Panc1 (cell line): ENCODE measurements at regions not wholly inside any gene's neighbourhood (a gene's known extent, or its start where the extent isn't known, plus 50 kb on each side); places are given as distances from the start of the nearest gene placed in this dataset.

Experiments
- ATAC-seq: fragments of 200-7000 bp; cut with Tn5 transposase; 2 replicates; pipeline ENCODE4 v1.9.1; 2020; ENCODE audit warnings: mild to moderate bottlenecking, moderate library complexity
- BruUV-seq: library from RNA; stranded (reverse); fragments of 400-500 nt; replicated peaks from 2 replicates; lab custom pipeline; 2021; lab: Mats Ljungman, UMichigan
- CTCF ChIA-PET: fragments of 300-600 bp; sonication (Branson Sonifier 250); formaldehyde crosslinking; loops from one replicate; lab custom pipeline; 2022; ENCODE audit warnings: antibody characterized with exemption; lab: Charles Lee
- POLR2A ChIA-PET: fragments of 300-600 bp; sonication (Branson Sonifier 250); formaldehyde crosslinking; loops from one replicate; lab custom pipeline; 2022; ENCODE audit warnings: antibody characterized with exemption; lab: Charles Lee
- DNase-seq: peaks from one replicate; pipeline ENCODE4 v3.0.0-alpha.2; 2010; ENCODE audit warnings: low read depth, low spot score
- H3K27ac ChIP-seq: 2 replicates; pipeline ENCODE4 v1.5.1; 2011; ENCODE audit warnings: mild to moderate bottlenecking, low read length, inconsistent platforms
- H3K27me3 ChIP-seq: fragments of 200-500 bp; sonication (Bioruptor generic); 2 replicates; pipeline ENCODE4 v1.6.0; 2014; ENCODE audit warnings: low read length, inconsistent platforms; ENCODE audit not compliant: control insufficient read depth, insufficient read depth
- H3K36me3 ChIP-seq: fragments of 200-500 bp; sonication (Bioruptor generic); 2 replicates; pipeline ENCODE4 v1.5.1; 2014; ENCODE audit warnings: inconsistent platforms, mild to moderate bottlenecking, low read length, moderate library complexity; ENCODE audit not compliant: control insufficient read depth, insufficient read depth
- H3K4me1 ChIP-seq: 2 replicates; pipeline ENCODE4 v1.5.1; 2011; ENCODE audit warnings: inconsistent platforms, mild to moderate bottlenecking, low read length, moderate library complexity; ENCODE audit not compliant: control insufficient read depth, insufficient read depth
- H3K4me3 ChIP-seq, 2 experiments: 2 replicates each; pipeline ENCODE4 v1.5.1; 2011 to 2012; ENCODE audit warnings: low read depth in 2 of 2, low read length in 2 of 2, mild to moderate bottlenecking in 2 of 2, inconsistent platforms in 1 of 2, moderate library complexity in 1 of 2
- H3K9me3 ChIP-seq: fragments of 200-500 bp; sonication (Bioruptor generic); 2 replicates; pipeline ENCODE4 v1.5.1; 2014; ENCODE audit warnings: low read depth, mild to moderate bottlenecking, inconsistent platforms, low read length, moderate library complexity; ENCODE audit not compliant: control insufficient read depth, insufficient read depth
- CTCF ChIP-seq: fragments of 450-650 bp; IDR thresholded peaks from 2 replicates; pipeline ENCODE4 v1.5.1; 2017; ENCODE audit warnings: mild to moderate bottlenecking
- POLR2AphosphoS5 ChIP-seq: IDR thresholded peaks from 2 replicates; pipeline ENCODE4 v1.6.1; 2012; ENCODE audit warnings: mild to moderate bottlenecking, low read depth, low read length, moderate library complexity
- REST ChIP-seq, 2 experiments: IDR thresholded peaks; 2 replicates each; pipeline ENCODE4 v1.6.1; 2011 to 2012; ENCODE audit warnings: low read depth in 2 of 2, control low read depth in 1 of 2, low read length in 1 of 2, mild to moderate bottlenecking in 1 of 2, moderate library complexity in 1 of 2; ENCODE audit not compliant: insufficient read depth in 1 of 2
- SIN3A ChIP-seq: IDR thresholded peaks from 2 replicates; pipeline ENCODE4 v1.6.1; 2012; ENCODE audit warnings: low read depth, mild to moderate bottlenecking, low read length, moderate library complexity, borderline replicate concordance; ENCODE audit not compliant: insufficient read depth
- TCF7L2 ChIP-seq: IDR thresholded peaks from 2 replicates; pipeline ENCODE4 v1.6.1; 2011; ENCODE audit warnings: mild to moderate bottlenecking, low read depth, low read length, inconsistent platforms
- in situ Hi-C: cut with HindIII; loops from 2 replicates; pipeline ENCODE4 v1.10.0; 2016; ENCODE audit warnings: low sequenced_read_pairs, low pct_unique_long_range_greater_than_20kb
- intact Hi-C: fragments of 100-400 bp; cut with micrococcal nuclease; formaldehyde crosslinking; loops from one replicate; pipeline ENCODE4 v1.10.0; 2022; ENCODE audit not compliant: unreplicated experiment

DNA sequence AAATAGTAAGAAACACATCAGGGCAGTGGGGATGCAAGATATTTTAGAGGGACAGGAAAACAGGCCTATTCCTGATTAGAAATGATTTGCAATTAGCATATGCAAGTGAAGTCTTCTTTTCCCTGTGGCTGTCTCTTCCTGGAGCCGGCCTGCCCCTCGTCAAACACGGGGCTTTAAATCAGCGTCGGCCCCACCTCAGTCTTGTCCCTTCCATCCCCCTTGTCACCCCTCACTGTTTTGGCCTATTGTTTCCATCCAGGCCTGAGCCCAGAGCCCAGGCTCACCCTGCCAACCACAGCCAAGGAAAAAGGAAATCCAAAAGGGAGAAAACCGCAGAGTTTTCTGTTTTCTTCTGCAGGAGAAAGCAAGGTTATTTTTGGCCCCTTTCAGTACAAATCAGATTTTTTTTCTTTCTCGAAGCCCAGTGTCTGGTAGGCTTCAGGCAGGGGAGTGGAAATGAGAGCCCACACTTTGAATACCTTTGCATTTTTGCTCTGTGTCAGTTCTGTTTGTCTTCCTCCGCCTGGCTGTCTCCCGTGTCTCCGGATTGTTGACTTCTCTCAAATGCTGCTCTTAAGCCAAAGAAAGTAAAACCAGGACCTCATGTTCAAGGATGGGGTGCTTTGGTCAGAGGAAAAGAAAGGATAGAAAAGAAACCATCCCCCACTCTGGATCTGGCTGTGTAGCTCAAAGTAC, 399.9 kb upstream of the CDH11 start:
- H3K36me3 ChIP-seq, result no peaks in the 10 kb centered on the region
- intact Hi-C loops (no loop called here), in situ Hi-C loops (no loop called here)
- H3K27me3 ChIP-seq, result no peaks in the 10 kb centered on the region
- no peaks in the 10 kb centered on the region for H3K9me3 ChIP-seq
- H3K4me3 ChIP-seq, result no peak overlapping the region
- TF ChIP-seq CTCF, result no peak
- TF ChIP-seq REST (IDR thresholded peaks at IDR 0.05; ENCODE audit: insufficient read depth in 1 of 2, low read depth in 2 of 2, low read length in 1 of 2), result no peak
- no peak for DNase-seq
- no peak overlapping the region for H3K27ac ChIP-seq
- no peaks in the 10 kb centered on the region for H3K4me1 ChIP-seq
- BruUV-seq, result no TSS peak
- ChIA-PET POLR2A (no interaction called here), CTCF (no interaction called here)
- ATAC-seq, result no peak

DNA sequence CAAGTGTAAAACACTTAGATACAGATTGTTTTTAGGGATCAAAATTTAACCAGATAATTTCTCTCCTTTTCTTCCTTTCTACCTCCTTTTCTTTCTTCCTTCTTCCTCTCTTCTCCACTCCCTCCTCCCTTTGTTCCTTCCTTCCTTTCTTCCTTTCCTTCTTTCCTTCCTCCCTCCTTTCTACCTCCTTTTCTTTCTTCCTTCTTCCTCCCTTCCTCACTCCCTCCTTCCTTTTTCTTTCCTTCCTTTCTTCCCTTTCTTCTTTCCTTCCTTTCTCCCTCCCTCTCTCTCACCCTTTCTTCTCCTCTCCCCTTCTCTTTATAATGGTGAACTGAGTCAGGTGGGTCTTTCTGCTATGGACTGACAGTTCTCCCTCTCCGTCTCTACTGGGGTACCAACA, 397.5 kb upstream of the CDH11 start:
- TF ChIP-seq POLR2AphosphoS5 (no peak), SIN3A (no peak), TCF7L2 (no peak), CTCF (no peak), REST (IDR thresholded peaks at IDR 0.05; ENCODE audit: insufficient read depth in 1 of 2, low read depth in 2 of 2, low read length in 1 of 2) (no peak)
- intact Hi-C loops, result no loop called here
- no peaks in the 10 kb centered on the region for H3K36me3 ChIP-seq
- ChIA-PET CTCF (no interaction called here), POLR2A (no interaction called here)
- no peaks in the 10 kb centered on the region for H3K27me3 ChIP-seq
- ATAC-seq (no peak), DNase-seq (no peak)
- no peaks in the 10 kb centered on the region for H3K4me1 ChIP-seq
- no peaks in the 10 kb centered on the region for H3K9me3 ChIP-seq
- in situ Hi-C loops, result no loop called here
- H3K27ac ChIP-seq, result no peak overlapping the region
- no TSS peak for BruUV-seq
- no peak overlapping the region for H3K4me3 ChIP-seq
